ENCODE measurements at regions not wholly inside any gene's neighbourhood (a gene's known extent, or its start where the extent isn't known, plus 50 kb on each side); places are given as distances from the start of the nearest gene placed in this dataset.

GRCh38 chr7:47221826-47222225, 360.1 kb downstream of the TNS3 start:
- no peak for DNase-seq

GRCh38 chr7:47218378-47219176, 363.3 kb downstream of the TNS3 start:
- no peak for DNase-seq

GRCh38 chr7:47217570-47218360, 364.1 kb downstream of the TNS3 start:
- DNase-seq: no peak

GRCh38 chr7:47217086-47217485, 364.8 kb downstream of the TNS3 start:
- DNase-seq: no peak

- DNase-seq: no peak
Observed at GRCh38 chr7:47216439-47216838, 365.5 kb downstream of the TNS3 start.

- DNase-seq: no peak
Observed at GRCh38 chr7:47215640-47216039, 366.3 kb downstream of the TNS3 start.

GRCh38 chr7:47215049-47215448, 366.9 kb downstream of the TNS3 start:
- DNase-seq: no peak

GRCh38 chr7:47213276-47213675, 368.6 kb downstream of the TNS3 start:
- DNase-seq: no peak

GRCh38 chr7:47211519-47211973, 370.4 kb downstream of the TNS3 start:
- DNase-seq: no peak

- no peak for DNase-seq
Observed at GRCh38 chr7:47210281-47210854, 371.5 kb downstream of the TNS3 start.

- DNase-seq: no peak
Observed at GRCh38 chr7:47207956-47208355, 374.0 kb downstream of the TNS3 start.

- DNase-seq: no peak
Observed at GRCh38 chr7:47204709-47205108, 377.2 kb downstream of the TNS3 start.

GRCh38 chr7:47202146-47202783, 379.6 kb downstream of the TNS3 start:
- no peak for DNase-seq

GRCh38 chr7:47198159-47198558, 383.8 kb downstream of the TNS3 start:
- DNase-seq: no peak

GRCh38 chr7:47197486-47197885, 384.4 kb downstream of the TNS3 start:
- DNase-seq: no peak

GRCh38 chr7:47196737-47197136, 385.2 kb downstream of the TNS3 start:
- DNase-seq: no peak

- DNase-seq: no peak
Observed at GRCh38 chr7:47196106-47196645, 385.7 kb downstream of the TNS3 start.

GRCh38 chr7:47195641-47196040, 386.3 kb downstream of the TNS3 start:
- DNase-seq: no peak

- no peak for DNase-seq
Observed at GRCh38 chr7:47194516-47195057, 387.3 kb downstream of the TNS3 start.

GRCh38 chr7:47192978-47193377, 388.9 kb downstream of the TNS3 start:
- DNase-seq: no peak

- no peak for DNase-seq
Observed at GRCh38 chr7:47191876-47192291, 390.0 kb downstream of the TNS3 start.

GRCh38 chr7:47191316-47191715, 390.6 kb downstream of the TNS3 start:
- no peak for DNase-seq

GRCh38 chr7:47190462-47190861, 391.4 kb downstream of the TNS3 start:
- peak; percentile 32 for DNase-seq
